ENCODE measurements at regions not wholly inside any gene's neighbourhood (a gene's known extent, or its start where the extent isn't known, plus 50 kb on each side); places are given as distances from the start of the nearest gene placed in this dataset.

GRCh38 chrX:128884430-128884829 lies 638.9 kb downstream of the SMARCA1 start:
- POLR2A ChIA-PET (ENCODE audit: low non-redundant PET) = no interaction called here
- H3K36me3 ChIP-seq (ENCODE audit: insufficient read depth, low read length, poor library complexity, severe bottlenecking) = no peaks in the 10 kb centered on the region
- CTCF ChIA-PET = no interaction called here
- no peaks in the 10 kb centered on the region for H3K4me1 ChIP-seq (ENCODE audit: insufficient read depth, low read length, poor library complexity, severe bottlenecking)
- TF ChIP-seq EZH2 (IDR thresholded peaks at IDR 0.05; ENCODE audit: borderline replicate concordance, low read depth, low read length, poor library complexity, severe bottlenecking) (no peak), CTCF (conservative IDR thresholded peaks at IDR 0.05; ENCODE audit: low read depth, low read length) (no peak)
- H3K9me3 ChIP-seq (ENCODE audit: low read depth, low read length, poor library complexity, severe bottlenecking) = no peaks in the 10 kb centered on the region
- intact Hi-C loops (cut with micrococcal nuclease; ENCODE audit: unreplicated experiment) = no loop called here
- H3K27me3 ChIP-seq (replicated peaks; ENCODE audit: insufficient read depth, low read depth, low read length, poor library complexity) = no peaks in the 10 kb centered on the region
- no peak overlapping the region for H3K4me3 ChIP-seq (ENCODE audit: low read depth, low read length, poor library complexity, severe bottlenecking)
- no TSS peak for BruUV-seq (replicated peaks)
- no peak for DNase-seq (ENCODE audit: low spot score)
- H3K27ac ChIP-seq (ENCODE audit: low read depth, low read length, poor library complexity, severe bottlenecking) = no peak overlapping the region

- no peak overlapping the region for H3K4me3 ChIP-seq (ENCODE audit: low read depth, low read length, poor library complexity, severe bottlenecking)
- no peaks in the 10 kb centered on the region for H3K4me1 ChIP-seq (ENCODE audit: insufficient read depth, low read length, poor library complexity, severe bottlenecking)
- no peak for DNase-seq (ENCODE audit: low spot score)
- H3K9me3 ChIP-seq (ENCODE audit: low read depth, low read length, poor library complexity, severe bottlenecking) = no peaks in the 10 kb centered on the region
- H3K36me3 ChIP-seq (ENCODE audit: insufficient read depth, low read length, poor library complexity, severe bottlenecking) = no peaks in the 10 kb centered on the region
- H3K27ac ChIP-seq (ENCODE audit: low read depth, low read length, poor library complexity, severe bottlenecking) = no peak overlapping the region
- ChIA-PET CTCF (no interaction called here), POLR2A (ENCODE audit: low non-redundant PET) (no interaction called here)
- no TSS peak for BruUV-seq (replicated peaks)
- intact Hi-C loops (cut with micrococcal nuclease; ENCODE audit: unreplicated experiment) = no loop called here
- H3K27me3 ChIP-seq (replicated peaks; ENCODE audit: insufficient read depth, low read depth, low read length, poor library complexity) = no peaks in the 10 kb centered on the region
- TF ChIP-seq CTCF (conservative IDR thresholded peaks at IDR 0.05; ENCODE audit: low read depth, low read length) (no peak), EZH2 (IDR thresholded peaks at IDR 0.05; ENCODE audit: borderline replicate concordance, low read depth, low read length, poor library complexity, severe bottlenecking) (no peak)
Observed at GRCh38 chrX:128883650-128884049, 639.6 kb downstream of the SMARCA1 start.

GRCh38 chrX:128870361-128870760 lies 652.9 kb downstream of the SMARCA1 start:
- no peaks in the 10 kb centered on the region for H3K27me3 ChIP-seq (replicated peaks; ENCODE audit: insufficient read depth, low read depth, low read length, poor library complexity)
- no peaks in the 10 kb centered on the region for H3K4me1 ChIP-seq (ENCODE audit: insufficient read depth, low read length, poor library complexity, severe bottlenecking)
- DNase-seq (ENCODE audit: low spot score) = no peak
- H3K4me3 ChIP-seq (ENCODE audit: low read depth, low read length, poor library complexity, severe bottlenecking) = no peak overlapping the region
- intact Hi-C loops (cut with micrococcal nuclease; ENCODE audit: unreplicated experiment) = no loop called here
- H3K27ac ChIP-seq (ENCODE audit: low read depth, low read length, poor library complexity, severe bottlenecking) = no peak overlapping the region
- TF ChIP-seq EZH2 (IDR thresholded peaks at IDR 0.05; ENCODE audit: borderline replicate concordance, low read depth, low read length, poor library complexity, severe bottlenecking) (no peak), CTCF (conservative IDR thresholded peaks at IDR 0.05; ENCODE audit: low read depth, low read length) (no peak)
- no peaks in the 10 kb centered on the region for H3K36me3 ChIP-seq (ENCODE audit: insufficient read depth, low read length, poor library complexity, severe bottlenecking)
- ChIA-PET POLR2A (ENCODE audit: low non-redundant PET) (no interaction called here), CTCF (no interaction called here)
- BruUV-seq (replicated peaks) = no TSS peak
- H3K9me3 ChIP-seq (ENCODE audit: low read depth, low read length, poor library complexity, severe bottlenecking) = no peaks in the 10 kb centered on the region
